CD4-positive, alpha-beta T cell treated with Interleukin-4 for 1 hour (primary cell): ENCODE measurements at regions not wholly inside any gene's neighbourhood (a gene's known extent, or its start where the extent isn't known, plus 50 kb on each side); places are given as distances from the start of the nearest gene placed in this dataset.
A peak's percentile ranks its signal among the peaks of the same experiment; 100 is the strongest.
"Not testable (repeated sequence)": the region's sequence is repeated elsewhere in the genome, so short reads cannot be mapped to it uniquely, and the experiment has no call there.

Source experiments
- DNase-seq, 2 donors: peaks; one replicate each; pipeline ENCODE4 v3.0.0-alpha.2; 2020 to 2022

- no peak for DNase-seq
Observed at GRCh38 chr2:75432761-75433361, 127.9 kb downstream of the EVA1A start.

GRCh38 chr2:75431763-75432162 lies 129.0 kb downstream of the EVA1A start:
- DNase-seq, result no peak

GRCh38 chr2:75431276-75431675 lies 129.5 kb downstream of the EVA1A start:
- DNase-seq, result no peak

GRCh38 chr2:75430449-75430848 lies 130.3 kb downstream of the EVA1A start:
- not testable (repeated sequence) for DNase-seq

- no peak for DNase-seq
Observed at GRCh38 chr2:75428646-75429443, 131.9 kb downstream of the EVA1A start.

- no peak for DNase-seq
Observed at GRCh38 chr2:75428060-75428459, 132.7 kb downstream of the EVA1A start.

DNA sequence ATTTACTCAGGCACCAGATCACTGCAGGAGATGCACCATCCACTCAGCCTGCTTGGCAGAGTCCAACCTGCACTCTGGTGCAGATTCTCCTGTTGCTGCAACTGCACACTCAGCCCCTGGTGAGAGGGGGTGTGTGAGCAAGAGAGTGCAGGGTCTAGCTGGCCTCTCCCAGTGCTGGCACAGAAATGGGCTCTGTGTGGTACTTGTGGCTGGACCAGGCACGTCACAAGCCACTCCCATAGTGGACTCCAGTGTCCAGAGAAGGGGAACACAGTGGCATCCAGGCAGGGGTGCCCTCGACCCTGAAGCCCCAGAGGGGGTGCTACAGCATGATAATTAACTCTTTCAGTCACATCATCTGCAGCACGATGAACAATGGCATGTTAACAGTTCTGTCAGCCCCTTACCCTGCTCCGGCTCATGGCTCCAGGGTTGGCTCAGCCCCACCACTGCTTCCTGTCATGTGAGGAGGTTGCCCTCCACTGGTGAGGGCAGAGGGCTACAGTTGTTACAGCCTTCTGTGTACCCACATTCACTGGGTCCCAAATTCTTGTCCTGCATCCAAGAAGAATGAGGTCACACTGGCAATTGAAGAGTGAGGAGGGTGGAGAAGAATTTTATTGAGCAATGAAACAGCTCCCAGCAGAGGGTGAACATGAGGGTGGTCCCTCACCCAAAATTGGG lies 135.7 kb downstream of the EVA1A start:
- no peak for DNase-seq

GRCh38 chr2:75421986-75422385 lies 138.8 kb downstream of the EVA1A start:
- DNase-seq, result no peak

DNA sequence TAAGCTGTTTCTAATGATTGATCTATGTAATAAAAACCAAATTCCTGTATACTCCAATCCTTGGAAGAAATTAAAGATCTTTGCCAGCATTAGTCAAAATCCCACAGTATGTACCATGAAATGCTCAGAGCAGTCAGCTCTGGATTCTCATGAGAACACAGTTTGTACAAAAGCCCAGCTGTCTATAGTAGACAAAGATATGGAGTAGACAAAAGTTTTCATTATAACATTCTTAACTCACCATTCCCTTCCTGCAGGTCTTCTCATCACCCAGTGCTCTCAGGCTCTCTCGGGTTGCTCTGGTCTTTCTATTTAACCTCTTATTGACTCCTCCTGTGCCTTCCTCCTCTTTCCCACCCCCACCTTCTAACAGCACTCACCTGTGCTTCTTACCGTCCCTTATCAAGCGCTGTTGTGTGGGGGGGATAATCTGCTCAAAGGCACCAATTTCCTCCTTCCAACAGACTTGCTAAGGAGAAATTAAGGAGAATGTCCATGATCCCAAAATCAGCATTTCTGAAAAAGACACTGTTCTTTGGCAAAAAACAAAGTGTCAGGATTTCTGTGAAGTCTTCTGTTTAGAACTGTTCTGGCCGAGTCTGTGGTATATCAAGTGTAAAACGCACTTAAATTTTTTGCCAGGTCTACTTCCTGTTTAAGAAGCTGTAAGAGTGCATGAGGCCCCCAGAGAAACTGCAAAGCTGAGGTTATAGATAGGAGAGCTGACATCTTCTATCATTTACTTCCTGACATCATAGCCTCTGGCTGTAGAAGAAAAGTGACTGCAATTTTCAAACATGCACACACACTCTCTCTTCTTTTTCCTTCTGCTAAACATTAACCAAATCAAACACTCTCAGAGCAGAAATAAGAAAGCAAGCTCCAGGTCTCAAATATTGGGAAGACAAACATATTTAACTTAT lies 144.1 kb downstream of the EVA1A start:
- DNase-seq, result no peak

- no peak for DNase-seq
Observed at GRCh38 chr2:75415731-75416130, 145.0 kb downstream of the EVA1A start.

DNA sequence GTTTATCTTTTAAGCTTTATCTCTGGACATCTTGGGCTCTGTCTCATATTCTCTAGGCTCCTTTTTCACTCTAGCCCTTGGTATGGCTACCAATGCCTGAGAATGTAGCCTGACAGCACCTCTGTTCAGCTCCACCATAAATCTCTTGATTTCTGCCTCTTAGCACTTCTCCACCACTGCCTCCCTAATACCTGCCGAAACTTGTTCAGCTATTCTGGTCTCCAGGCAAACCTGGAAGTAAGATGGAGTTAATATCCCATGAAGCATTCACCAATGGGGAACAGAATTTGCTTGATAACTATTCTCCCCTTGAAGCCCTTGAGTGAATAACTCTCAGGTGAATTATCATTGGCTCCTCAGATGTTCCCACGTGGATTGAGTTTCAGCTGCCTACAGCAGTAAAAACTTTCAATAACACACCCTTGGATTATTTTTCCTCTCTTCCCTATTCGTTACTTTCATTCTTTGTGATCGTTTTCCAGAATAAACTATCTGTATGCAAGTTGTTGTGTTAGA lies 145.6 kb downstream of the EVA1A start:
- no peak for DNase-seq

- no peak for DNase-seq
Observed at GRCh38 chr2:75411574-75411973, 149.2 kb downstream of the EVA1A start.

DNA sequence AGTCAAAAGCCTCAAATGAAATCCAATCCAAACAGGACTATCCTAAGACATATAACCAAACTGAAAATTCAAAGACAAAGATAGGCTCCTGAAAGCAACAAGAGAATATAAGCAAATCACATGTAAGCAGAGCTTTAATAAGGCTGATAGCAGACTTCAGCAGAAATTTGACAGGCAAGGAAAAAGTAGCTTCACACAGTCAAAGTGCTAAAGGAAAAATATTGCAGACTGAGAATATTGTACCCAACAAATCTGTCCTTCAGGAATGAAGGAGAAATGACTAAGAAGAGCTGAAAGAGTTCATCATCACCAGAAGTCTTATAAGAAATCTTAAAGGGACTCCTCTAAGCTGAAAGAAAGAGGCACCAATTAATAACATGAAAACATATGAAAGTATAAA lies 150.0 kb downstream of the EVA1A start:
- DNase-seq, result no peak

DNA sequence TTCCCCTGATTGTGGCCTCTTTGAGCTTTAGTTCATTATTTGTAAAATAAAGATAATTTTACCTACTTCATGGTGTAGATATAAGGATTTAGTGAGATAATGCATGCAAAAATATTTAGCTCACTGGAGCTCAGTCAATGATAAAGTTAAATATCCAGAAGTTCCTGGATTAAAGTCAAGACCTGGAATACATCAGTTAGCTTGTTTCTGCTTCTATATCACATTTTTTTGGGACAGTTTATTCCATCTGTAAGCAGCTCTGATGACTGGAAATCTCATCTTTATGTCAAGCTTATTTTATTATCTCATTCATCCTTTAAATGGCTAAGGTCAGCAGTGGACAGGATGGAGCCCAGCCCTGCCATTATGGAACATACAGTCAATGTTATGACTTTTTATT lies 152.0 kb downstream of the EVA1A start:
- DNase-seq, result no peak

GRCh38 chr2:75407038-75407530 lies 153.7 kb downstream of the EVA1A start:
- no peak for DNase-seq

DNA sequence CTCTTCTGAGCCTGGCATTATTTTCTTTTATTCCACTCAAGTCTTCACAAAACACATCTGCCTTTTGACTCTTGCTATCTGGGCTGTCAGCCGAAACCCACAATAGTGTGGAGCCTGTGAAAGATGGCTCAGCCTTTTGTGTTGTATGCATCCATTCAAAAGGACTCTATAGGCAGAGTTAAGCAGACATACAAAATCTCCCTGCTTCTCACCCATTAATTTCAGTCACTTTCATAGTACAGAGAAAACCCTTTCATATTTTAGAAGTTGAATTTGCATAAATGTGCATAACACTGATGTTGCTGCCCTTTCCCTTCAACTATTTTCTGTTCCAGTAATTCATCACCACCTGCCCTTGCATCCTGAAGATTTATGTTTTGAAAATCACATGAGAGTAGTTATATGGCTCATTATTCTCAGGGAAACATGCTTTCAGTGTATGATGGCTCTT lies 154.6 kb downstream of the EVA1A start:
- no peak for DNase-seq

DNA sequence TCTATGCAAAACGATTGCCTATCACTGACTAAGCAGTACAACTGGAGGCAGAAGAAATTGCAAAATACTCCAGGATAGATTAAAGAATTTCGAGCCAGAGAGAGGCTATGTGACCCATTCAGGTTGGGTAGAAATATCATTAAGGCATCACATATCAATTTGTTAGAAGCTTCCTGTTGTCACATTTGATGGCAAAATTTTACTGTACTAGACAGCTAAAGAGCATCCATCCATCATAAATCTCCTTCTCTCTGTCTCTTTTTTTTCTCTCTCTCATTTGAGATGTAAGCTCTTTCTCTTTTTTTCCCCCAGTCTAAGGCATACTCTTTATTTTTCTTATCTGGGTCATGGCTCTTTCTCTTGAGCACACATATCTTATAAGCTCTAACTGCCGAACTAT lies 155.7 kb downstream of the EVA1A start:
- no peak for DNase-seq

- peak in 1 of 2 donors; percentile 53 for DNase-seq
Observed at GRCh38 chr2:75403991-75404428, 156.7 kb downstream of the EVA1A start.

DNA sequence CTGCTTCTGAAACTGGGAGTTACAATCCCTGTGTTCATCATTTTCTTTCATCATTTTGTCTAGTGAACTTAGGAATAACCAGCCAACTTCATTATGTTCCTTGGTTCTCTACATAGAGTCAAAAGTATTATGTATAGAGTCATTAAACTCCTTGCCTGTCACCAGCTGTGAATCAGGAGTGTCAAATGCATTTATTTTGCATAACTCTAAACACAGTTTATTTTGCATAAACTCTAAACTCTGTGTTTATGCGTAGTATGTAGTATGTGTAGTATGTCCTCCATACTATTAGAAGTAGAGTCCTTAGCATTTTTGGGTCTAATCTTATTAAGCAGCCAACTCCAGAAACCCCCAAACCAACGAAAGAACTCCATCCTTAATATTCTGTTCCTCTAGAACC lies 164.4 kb downstream of the EVA1A start:
- DNase-seq, result no peak

- not testable (repeated sequence) for DNase-seq
Observed at GRCh38 chr2:75394764-75395163, 166.0 kb downstream of the EVA1A start.

DNA sequence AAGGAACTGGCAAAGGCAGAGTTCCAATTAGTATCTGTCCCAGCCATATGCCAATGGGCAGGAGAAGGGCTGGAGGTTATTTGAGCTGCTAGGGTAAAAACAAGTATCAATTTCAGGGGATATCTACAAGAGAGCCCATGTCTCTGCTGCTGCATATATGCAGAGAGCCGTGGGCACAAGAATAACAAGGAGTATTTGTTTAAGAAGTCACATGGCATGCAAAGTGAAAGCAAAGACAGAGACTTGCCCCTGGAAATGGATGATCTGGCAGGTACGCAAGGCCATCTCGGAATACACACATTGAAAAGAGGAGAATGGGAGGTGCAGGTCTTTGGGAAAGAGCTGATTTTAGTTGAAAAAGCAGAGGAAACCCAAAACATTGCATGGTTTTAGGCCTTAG lies 170.6 kb downstream of the EVA1A start:
- no peak for DNase-seq

DNA sequence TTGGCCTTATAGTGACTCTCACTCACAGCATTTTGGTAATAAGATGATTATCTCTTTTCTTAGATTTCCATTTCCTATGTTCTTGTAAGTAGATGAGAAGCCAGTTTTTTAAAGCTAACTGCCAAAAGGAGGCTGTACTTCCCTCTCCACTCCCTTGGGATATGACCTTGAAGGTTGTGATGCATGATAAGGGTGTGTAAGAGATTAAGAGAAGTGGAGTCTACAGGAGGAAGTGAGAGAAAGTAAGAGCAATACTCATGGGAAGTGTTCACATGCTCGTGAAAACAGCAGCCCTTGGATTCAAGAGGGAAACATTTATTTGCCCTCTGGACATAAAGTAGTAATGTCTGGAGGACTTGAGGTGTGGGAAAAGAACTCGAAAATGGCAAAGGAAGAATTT lies 171.5 kb downstream of the EVA1A start:
- DNase-seq, result no peak
